ENCODE measurements at regions not wholly inside any gene's neighbourhood (a gene's known extent, or its start where the extent isn't known, plus 50 kb on each side); places are given as distances from the start of the nearest gene placed in this dataset.

GRCh38 chr15:87508086-87508485, 748.5 kb downstream of the NTRK3 start:
- no peak for DNase-seq (ENCODE audit: extremely low spot score)
- no peaks in the 10 kb centered on the region for H3K4me1 ChIP-seq (ENCODE audit: insufficient read depth)
- H3K36me3 ChIP-seq (ENCODE audit: insufficient read depth): no peaks in the 10 kb centered on the region
- no peak overlapping the region for H3K27ac ChIP-seq (ENCODE audit: low read depth)
- no peak overlapping the region for H3K4me3 ChIP-seq (ENCODE audit: low read depth, low read length)
- WGBS: 91% methylated on average over 2 of the region's 2 CpGs

GRCh38 chr15:87502173-87502572, 754.4 kb downstream of the NTRK3 start:
- H3K27ac ChIP-seq (ENCODE audit: low read depth): no peak overlapping the region
- H3K36me3 ChIP-seq (ENCODE audit: insufficient read depth): no peaks in the 10 kb centered on the region
- WGBS: 94% methylated on average over 2 of the region's 2 CpGs
- H3K4me3 ChIP-seq (ENCODE audit: low read depth, low read length): no peak overlapping the region
- no peaks in the 10 kb centered on the region for H3K4me1 ChIP-seq (ENCODE audit: insufficient read depth)
- DNase-seq (ENCODE audit: extremely low spot score): no peak

GRCh38 chr15:87500240-87500639, 756.3 kb downstream of the NTRK3 start:
- DNase-seq (ENCODE audit: extremely low spot score): no peak
- no peaks in the 10 kb centered on the region for H3K4me1 ChIP-seq (ENCODE audit: insufficient read depth)
- 76% methylated on average over 7 of the region's 7 CpGs for WGBS
- H3K27ac ChIP-seq (ENCODE audit: low read depth): no peak overlapping the region
- H3K36me3 ChIP-seq (ENCODE audit: insufficient read depth): no peaks in the 10 kb centered on the region
- H3K4me3 ChIP-seq (ENCODE audit: low read depth, low read length): no peak overlapping the region

DNA sequence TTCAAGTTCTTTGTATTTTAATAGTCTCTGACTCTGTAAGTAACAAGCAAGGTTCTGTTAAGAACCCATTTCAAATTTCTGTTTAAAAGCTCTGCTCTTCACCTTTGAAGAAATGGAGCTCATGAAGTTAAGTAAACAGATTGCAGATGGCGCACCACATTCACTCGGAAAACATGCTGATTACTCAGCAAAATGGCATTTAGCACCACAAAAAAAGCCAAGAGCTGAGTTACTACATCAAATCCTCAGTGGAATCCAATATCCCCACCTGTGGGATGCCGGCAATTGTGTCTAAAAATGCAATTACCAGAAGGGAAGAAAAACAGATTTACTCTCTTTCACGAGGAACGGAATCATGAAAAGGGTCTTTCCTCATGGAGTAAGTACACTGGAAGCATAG, 758.0 kb downstream of the NTRK3 start:
- 85% methylated on average over 5 of the region's 5 CpGs for whole genome bisulfite sequencing
- H3K4me3 ChIP-seq (ENCODE audit: low read depth, low read length): no peak overlapping the region
- no peaks in the 10 kb centered on the region for H3K4me1 ChIP-seq (ENCODE audit: insufficient read depth)
- no peak overlapping the region for H3K27ac ChIP-seq (ENCODE audit: low read depth)
- H3K36me3 ChIP-seq (ENCODE audit: insufficient read depth): no peaks in the 10 kb centered on the region
- no peak for DNase-seq (ENCODE audit: extremely low spot score)

DNA sequence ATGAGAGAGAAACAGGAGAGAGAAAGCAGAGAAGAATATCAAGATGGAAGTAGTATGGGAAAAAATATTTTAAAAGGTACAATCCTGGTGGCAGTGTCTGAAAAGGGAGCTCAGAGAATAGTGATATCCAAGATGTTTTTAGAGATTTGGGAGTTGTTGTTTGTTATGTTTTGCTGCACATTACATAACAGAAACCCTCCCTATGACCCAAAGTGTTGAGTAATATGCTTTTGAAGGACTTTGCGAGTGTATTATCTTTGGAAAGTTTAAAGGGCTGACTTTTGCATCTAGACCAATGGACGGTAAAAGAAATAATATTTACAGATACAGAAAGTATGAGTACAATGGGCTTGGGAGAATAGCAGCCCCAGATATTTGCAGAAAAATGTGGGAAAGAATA, 759.7 kb downstream of the NTRK3 start:
- H3K27ac ChIP-seq (ENCODE audit: low read depth): no peak overlapping the region
- WGBS: 40% methylated on average over 2 of the region's 2 CpGs
- no peaks in the 10 kb centered on the region for H3K4me1 ChIP-seq (ENCODE audit: insufficient read depth)
- no peak overlapping the region for H3K4me3 ChIP-seq (ENCODE audit: low read depth, low read length)
- no peaks in the 10 kb centered on the region for H3K36me3 ChIP-seq (ENCODE audit: insufficient read depth)
- DNase-seq (ENCODE audit: extremely low spot score): no peak

DNA sequence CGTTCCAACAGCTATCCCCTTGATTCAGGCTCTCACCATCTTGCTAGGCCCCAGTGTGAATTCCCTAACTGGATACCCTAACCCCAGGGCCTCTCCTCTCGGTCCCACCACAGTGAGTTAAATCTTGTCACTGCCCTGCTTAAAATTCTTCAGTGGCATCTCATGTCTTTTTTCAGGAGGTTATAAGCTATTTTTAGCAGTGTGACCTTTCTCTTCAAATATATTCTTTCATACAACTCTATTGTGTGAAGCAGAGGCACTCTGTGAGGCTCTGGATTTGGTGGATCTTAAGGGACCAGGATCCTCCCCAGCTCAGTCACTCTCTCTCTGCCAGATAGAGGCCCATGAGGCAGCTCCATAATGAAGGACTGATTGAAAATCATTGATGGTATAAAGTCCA, 760.4 kb downstream of the NTRK3 start:
- no peak overlapping the region for H3K4me3 ChIP-seq (ENCODE audit: low read depth, low read length)
- no peak for DNase-seq (ENCODE audit: extremely low spot score)
- H3K27ac ChIP-seq (ENCODE audit: low read depth): no peak overlapping the region
- H3K4me1 ChIP-seq (ENCODE audit: insufficient read depth): no peaks in the 10 kb centered on the region
- H3K36me3 ChIP-seq (ENCODE audit: insufficient read depth): no peaks in the 10 kb centered on the region
- 88% methylated on average over 2 of the region's 2 CpGs for WGBS

DNA sequence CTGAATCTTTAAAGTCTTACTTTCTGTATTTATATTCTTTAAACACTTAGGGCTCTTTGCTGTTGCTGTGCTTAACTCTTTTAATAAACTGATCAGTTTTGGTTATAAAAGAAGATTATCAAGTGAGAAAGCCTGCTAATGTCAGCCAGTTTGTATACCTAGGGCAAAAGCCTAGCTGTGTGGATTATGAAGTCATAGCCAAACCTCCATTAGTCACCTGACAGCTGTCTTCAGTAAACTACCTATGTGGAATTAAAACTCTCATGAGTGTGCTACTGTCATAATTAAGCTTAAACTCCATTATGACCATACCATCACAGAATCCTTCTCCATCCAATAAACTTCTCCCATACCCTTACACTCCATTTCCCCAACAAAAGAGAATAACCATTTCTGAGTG, 762.7 kb downstream of the NTRK3 start:
- no peaks in the 10 kb centered on the region for H3K4me1 ChIP-seq (ENCODE audit: insufficient read depth)
- H3K27ac ChIP-seq (ENCODE audit: low read depth): no peak overlapping the region
- H3K4me3 ChIP-seq (ENCODE audit: low read depth, low read length): no peak overlapping the region
- DNase-seq (ENCODE audit: extremely low spot score): no peak
- no peaks in the 10 kb centered on the region for H3K36me3 ChIP-seq (ENCODE audit: insufficient read depth)

- H3K27ac ChIP-seq (ENCODE audit: low read depth): no peak overlapping the region
- DNase-seq (ENCODE audit: extremely low spot score): no peak
- 90% methylated on average over 1 of the region's 1 CpG for WGBS
Measured at GRCh38 chr15:87492321-87492720, 764.2 kb downstream of the NTRK3 start.

GRCh38 chr15:87490666-87491065, 765.9 kb downstream of the NTRK3 start:
- Histone ChIP-seq H3K4me1 (ENCODE audit: insufficient read depth) (no peaks in the 10 kb centered on the region), H3K36me3 (ENCODE audit: insufficient read depth) (no peaks in the 10 kb centered on the region), H3K4me3 (ENCODE audit: low read depth, low read length) (no peak overlapping the region), H3K27ac (ENCODE audit: low read depth) (no peak overlapping the region)
- 35% methylated on average over 4 of the region's 4 CpGs for WGBS
- no peak for DNase-seq (ENCODE audit: extremely low spot score)

More at GRCh38 chr15:87492321-87492720, 764.2 kb downstream of the NTRK3 start:
- H3K4me3 ChIP-seq (ENCODE audit: low read depth, low read length): no peak overlapping the region
- H3K36me3 ChIP-seq (ENCODE audit: insufficient read depth): no peaks in the 10 kb centered on the region
- H3K4me1 ChIP-seq (ENCODE audit: insufficient read depth): no peaks in the 10 kb centered on the region

- H3K4me1 ChIP-seq (ENCODE audit: insufficient read depth): no peaks in the 10 kb centered on the region
- H3K27ac ChIP-seq (ENCODE audit: low read depth): no peak overlapping the region
- no peak for DNase-seq (ENCODE audit: extremely low spot score)
- H3K4me3 ChIP-seq (ENCODE audit: low read depth, low read length): no peak overlapping the region
- H3K36me3 ChIP-seq (ENCODE audit: insufficient read depth): no peaks in the 10 kb centered on the region
- WGBS: 85% methylated on average over 4 of the region's 4 CpGs
Measured at GRCh38 chr15:87489902-87490665, 766.5 kb downstream of the NTRK3 start.

DNA sequence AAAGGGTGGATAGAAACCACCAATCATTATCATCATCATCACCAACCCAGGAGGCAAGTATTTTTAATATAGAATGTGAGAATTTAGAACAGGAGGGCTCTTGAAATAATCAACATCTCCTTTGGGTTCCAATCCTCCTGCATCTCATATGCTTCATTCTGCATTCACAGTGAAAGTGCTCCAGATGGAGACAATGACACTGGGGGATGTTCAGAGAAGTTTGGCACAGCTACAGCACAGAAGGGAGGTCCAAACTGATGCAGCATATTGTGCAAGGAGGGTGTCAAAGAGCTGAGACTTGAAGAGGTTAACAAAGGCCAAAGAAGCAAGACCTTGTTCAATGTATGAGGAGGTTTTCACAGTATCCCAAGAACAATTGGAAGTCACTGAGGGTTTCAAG, 767.1 kb downstream of the NTRK3 start:
- H3K36me3 ChIP-seq (ENCODE audit: insufficient read depth): no peaks in the 10 kb centered on the region
- no peak overlapping the region for H3K27ac ChIP-seq (ENCODE audit: low read depth)
- DNase-seq (ENCODE audit: extremely low spot score): no peak
- H3K4me1 ChIP-seq (ENCODE audit: insufficient read depth): no peaks in the 10 kb centered on the region
- H3K4me3 ChIP-seq (ENCODE audit: low read depth, low read length): no peak overlapping the region

GRCh38 chr15:87487484-87487883, 769.1 kb downstream of the NTRK3 start:
- Histone ChIP-seq H3K27ac (ENCODE audit: low read depth) (no peak overlapping the region), H3K4me1 (ENCODE audit: insufficient read depth) (no peaks in the 10 kb centered on the region), H3K36me3 (ENCODE audit: insufficient read depth) (no peaks in the 10 kb centered on the region), H3K4me3 (ENCODE audit: low read depth, low read length) (no peak overlapping the region)
- 63% methylated on average over 2 of the region's 2 CpGs for WGBS
- DNase-seq (ENCODE audit: extremely low spot score): no peak

DNA sequence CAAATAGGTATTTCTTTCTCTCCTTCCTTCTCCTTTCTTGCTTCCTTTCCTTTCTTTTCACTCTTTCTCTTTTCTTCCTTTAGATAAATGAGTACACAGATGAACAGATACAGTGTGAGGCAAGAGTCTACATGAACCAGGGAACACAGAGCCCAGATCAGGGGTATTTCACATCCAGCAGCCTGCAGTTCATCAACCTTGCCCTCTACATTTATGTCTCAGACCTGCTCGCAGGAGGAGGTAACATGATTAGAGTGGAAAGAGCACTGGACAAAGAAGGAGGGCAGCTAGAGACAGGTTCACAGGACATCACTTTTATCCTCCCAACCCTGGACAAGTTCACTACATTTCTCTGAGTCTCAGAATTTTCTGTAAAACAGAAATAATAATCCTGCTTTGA, 773.1 kb downstream of the NTRK3 start:
- no peaks in the 10 kb centered on the region for H3K36me3 ChIP-seq (ENCODE audit: insufficient read depth)
- WGBS: 73% methylated on average over 1 of the region's 1 CpG
- H3K4me1 ChIP-seq (ENCODE audit: insufficient read depth): no peaks in the 10 kb centered on the region
- no peak for DNase-seq (ENCODE audit: extremely low spot score)
- no peak overlapping the region for H3K27ac ChIP-seq (ENCODE audit: low read depth)
- H3K4me3 ChIP-seq (ENCODE audit: low read depth, low read length): no peak overlapping the region

- no peaks in the 10 kb centered on the region for H3K36me3 ChIP-seq (ENCODE audit: insufficient read depth)
- DNase-seq (ENCODE audit: extremely low spot score): no peak
- WGBS: 62% methylated on average over 3 of the region's 3 CpGs
- no peak overlapping the region for H3K4me3 ChIP-seq (ENCODE audit: low read depth, low read length)
- peaks cover 1% of the 10 kb centered on the region for H3K4me1 ChIP-seq (ENCODE audit: insufficient read depth)
- no peak overlapping the region for H3K27ac ChIP-seq (ENCODE audit: low read depth)
Measured at GRCh38 chr15:87481126-87481525, 775.4 kb downstream of the NTRK3 start.

DNA sequence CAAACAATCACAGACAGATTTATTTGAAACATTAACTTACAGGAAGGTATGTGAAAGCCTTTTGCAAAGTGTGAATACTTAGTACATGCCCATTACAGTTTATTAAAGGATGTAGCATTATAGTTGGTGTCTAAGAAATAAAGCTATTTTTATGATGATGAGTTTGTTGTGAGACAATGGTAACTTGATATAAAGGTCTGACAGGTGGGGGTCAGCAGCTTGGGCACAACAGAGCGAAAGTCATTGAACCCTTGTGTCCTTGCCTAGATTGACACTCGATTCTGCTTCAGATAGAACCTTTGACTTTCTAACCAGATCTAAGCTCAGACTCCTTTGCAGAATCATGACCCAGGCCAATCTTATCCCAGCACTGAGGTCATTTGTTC, 777.9 kb downstream of the NTRK3 start:
- no peaks in the 10 kb centered on the region for H3K36me3 ChIP-seq (ENCODE audit: insufficient read depth)
- DNase-seq (ENCODE audit: extremely low spot score): no peak
- H3K27ac ChIP-seq (ENCODE audit: low read depth): no peak overlapping the region
- WGBS: 89% methylated on average over 2 of the region's 2 CpGs
- H3K4me1 ChIP-seq (ENCODE audit: insufficient read depth): peaks cover 1% of the 10 kb centered on the region
- H3K4me3 ChIP-seq (ENCODE audit: low read depth, low read length): no peak overlapping the region
